Occipital lobe (tissue), 1 donor: ENCODE measurements at regions not wholly inside any gene's neighbourhood (a gene's known extent, or its start where the extent isn't known, plus 50 kb on each side); places are given as distances from the start of the nearest gene placed in this dataset.
"Not testable (repeated sequence)": the region's sequence is repeated elsewhere in the genome, so short reads cannot be mapped to it uniquely, and the experiment has no call there.

ENCODE experiments used
- DNase-seq: peaks from one replicate; lab custom pipeline; 2025; lab: John Stamatoyannopoulos, UW

DNA sequence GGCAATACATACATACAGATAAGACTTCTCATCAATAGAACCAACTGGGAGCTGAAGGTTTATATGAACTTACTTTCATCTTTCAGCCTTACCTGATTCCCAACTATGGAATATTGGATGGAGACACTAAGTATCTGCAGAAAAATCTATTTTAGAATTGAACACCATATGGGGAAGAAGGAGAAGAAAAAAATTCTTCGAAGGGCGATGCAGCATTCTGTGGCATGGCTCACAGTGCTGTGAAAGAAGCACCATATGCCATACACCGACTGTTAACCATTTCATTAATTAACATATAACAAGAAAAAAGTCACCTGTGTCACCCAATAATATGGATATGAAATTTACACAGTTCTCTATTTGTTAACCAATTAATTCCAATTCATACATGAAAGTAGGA is 1374.4 kb upstream of the MAP3K7 start:
- no peak for DNase-seq

DNA sequence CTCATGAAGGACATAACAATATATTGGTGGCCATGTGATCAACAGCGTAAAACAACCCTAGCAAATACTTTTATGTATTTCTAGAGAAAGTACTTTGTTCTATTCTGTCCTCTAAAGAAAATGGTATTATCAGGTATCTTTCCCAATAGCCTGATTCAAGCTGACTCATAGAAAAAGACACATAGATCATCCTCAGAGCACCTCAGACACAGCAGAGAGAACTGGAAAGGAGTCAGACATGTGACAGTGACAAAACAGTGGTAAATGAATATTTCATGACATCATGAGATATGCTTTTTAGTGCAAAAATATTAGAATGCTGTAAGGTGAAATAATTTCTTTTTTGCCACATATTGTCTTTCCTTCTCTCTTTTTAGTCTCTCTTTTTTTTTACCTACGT is 1355.0 kb upstream of the MAP3K7 start:
- DNase-seq = no peak

DNA sequence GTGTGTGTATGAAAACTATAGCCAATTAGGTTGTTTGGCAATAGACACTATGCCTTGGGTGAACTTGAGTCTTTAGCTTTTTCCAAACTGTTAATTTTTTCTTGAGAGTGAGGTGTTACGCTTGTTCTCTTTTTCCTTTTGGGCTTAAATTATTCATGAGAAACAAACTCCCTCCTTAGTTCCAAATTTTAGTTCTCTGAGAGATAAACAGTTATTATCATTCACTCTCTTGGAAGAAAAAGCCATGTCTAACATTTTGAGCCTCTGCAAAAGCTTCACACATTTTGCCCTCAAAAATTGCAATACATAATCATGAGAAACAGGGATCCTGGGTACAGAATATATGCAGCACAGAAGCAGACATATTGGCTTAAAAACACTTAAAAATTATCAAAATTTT is 1353.9 kb upstream of the MAP3K7 start:
- DNase-seq = no peak

DNA sequence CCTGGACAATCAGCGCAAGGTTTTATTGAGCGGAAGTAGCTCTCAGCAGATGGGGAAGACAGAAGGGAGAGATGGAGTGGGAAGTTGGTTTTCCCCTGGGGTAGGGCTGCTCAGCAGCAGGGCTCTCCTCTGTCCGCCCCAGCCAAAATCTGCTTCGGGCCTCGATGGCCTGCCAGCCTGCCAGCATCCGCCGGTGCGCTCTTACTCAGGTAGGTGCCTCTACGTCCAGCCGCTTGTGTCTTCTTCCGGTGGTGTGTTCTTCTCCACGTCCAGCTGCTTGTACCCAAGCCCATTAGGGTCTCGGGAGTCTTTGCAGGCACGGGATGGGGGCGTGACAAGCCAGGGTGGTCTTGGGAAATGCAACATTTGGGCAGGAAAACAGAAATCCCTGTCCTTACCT is 1340.0 kb upstream of the MAP3K7 start:
- no peak for DNase-seq

DNA sequence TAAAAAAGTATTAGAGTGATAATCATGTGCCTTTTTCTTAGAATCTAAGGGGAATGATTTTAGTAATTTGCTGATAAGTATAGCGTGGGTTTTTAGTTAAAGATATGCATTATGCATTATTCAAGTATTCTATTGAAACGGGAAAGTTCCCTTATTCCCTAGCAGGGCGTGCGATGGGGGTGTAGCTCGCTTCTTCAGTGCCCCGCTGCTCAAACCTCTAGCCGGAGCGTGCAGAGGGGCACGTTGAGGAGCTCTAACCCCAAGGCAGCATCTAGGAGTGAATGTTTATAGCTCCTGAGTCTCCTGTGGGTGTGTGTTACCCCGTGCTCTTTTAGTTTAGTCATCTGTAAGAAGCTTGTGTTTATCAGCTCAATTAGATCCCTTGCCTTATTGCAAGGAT is 1339.5 kb upstream of the MAP3K7 start:
- DNase-seq = no peak

DNA sequence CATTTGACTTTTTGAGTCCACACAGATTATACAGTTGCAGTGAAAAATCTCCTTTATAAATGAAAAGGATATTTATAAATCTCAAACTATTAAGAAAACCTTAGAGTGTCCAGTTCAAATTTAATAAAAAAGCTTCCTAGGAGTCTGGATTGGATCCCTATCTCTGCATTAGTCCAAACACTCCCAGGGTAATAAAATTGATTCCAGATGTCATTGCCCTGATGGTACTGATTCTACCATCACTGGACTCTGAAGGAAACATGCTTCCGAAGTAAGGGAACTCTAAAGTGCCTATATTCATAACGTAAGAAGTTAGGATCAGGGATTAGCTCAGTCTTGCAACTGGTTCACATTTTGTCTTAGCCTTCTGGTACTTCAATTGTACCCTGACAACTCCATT is 1325.1 kb upstream of the MAP3K7 start:
- DNase-seq = no peak

DNA sequence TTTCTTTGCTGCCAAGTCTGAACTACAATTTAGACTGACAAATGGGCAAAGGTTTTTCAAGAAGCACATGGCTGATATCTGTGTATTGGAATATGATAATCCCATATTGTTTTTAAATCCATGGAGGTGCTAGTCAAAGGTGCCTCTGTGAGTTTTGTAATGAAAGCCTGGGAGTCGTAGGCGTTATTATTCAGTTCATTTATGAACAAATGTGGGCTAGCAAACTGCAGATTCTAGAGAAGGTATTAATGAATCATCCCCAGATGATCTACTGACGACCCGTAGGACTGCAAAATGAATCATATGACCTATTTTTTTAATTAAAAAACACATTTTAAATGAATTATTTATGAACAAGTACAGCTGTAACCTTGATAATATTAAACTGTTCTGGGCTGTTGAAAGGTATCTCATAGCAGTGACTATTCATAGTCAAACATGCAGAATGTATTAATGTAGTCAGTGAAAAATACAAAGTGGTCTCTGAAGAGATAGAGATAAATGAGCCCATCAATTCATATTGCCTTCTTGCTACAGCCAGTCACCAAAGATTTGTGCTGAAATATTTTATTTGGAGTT is 1317.8 kb upstream of the MAP3K7 start:
- DNase-seq = no peak

DNA sequence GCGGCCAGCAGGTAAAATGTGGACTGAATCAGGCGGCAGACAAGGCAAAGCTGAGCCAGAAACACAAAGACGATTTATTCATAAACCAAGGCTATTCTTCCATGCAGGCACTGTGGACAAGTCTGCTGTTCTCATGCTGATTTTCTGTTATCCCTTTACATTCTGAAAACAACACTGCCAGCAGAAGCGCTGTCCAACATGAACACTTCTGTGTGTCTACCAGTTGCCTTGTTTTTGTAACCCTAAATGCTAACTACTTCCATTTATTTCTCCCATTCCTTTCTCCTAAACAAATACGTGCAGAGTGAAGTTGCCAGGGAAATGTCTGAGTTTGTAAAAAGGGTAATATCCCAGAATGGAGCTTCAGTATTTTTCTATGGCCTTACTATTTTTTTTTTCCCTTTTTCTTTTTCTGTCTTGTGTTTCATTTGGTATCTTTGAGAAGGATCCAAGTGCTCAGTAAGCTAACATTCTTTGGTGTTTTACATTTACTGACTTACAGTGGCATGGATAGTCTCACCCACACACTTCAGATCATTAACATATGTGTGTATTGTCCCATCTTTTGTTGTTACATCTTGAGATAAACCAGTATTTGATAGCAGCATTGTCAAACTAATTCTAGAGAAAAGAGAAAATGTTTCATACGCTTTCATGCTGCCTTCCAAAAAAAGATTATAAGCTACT is 1308.9 kb upstream of the MAP3K7 start:
- no peak for DNase-seq

DNA sequence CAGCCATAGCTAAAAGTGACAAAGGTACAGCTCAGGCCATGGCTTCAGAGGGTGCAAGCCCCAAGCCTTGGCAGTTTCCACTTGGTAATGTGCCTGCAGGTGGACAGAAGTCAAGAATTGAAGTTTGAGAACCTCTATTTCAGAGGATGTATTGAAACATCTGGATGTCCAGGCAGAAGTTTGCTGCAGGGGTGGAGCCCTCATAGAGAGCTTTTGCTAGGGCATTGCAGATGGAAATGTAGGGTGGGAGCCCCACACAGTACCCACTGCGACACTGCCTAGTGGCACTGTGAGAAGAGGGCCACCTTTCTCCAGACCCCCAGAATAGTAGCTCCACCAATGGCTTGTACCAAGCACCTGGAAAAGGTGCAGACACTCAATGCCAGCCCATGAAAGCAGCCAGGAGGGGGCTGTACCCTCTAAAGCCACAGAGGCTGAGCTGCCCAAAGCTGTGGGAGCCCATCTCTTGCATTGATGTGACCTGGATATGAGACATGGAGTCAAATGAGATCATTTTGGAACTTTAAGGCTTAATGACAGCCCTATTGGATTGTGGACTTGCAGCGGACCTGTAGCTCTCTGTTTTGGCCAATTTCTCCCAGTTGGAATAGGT is 1299.4 kb upstream of the MAP3K7 start:
- DNase-seq = no peak

DNA sequence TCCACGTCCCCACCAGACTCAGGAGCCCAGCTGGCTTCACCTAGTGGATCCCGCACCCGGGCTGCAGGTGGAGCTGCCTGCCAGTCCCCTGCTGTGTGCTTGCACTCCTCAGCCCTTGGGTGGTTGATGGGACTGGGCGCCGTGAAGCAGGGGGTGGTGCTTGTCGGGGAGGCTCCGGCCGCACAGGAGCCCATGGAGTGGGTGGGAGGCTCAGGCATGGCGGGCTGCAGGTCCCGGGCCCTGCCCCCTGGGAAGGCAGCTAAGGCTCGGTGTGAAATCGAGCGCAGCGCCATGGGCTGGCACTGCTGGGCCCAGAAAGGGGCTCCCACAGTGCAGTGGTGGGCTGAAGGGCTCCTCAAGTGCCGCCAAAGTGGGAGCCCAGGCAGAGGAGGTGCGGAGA is 1294.9 kb upstream of the MAP3K7 start:
- DNase-seq = not testable (repeated sequence)

DNA sequence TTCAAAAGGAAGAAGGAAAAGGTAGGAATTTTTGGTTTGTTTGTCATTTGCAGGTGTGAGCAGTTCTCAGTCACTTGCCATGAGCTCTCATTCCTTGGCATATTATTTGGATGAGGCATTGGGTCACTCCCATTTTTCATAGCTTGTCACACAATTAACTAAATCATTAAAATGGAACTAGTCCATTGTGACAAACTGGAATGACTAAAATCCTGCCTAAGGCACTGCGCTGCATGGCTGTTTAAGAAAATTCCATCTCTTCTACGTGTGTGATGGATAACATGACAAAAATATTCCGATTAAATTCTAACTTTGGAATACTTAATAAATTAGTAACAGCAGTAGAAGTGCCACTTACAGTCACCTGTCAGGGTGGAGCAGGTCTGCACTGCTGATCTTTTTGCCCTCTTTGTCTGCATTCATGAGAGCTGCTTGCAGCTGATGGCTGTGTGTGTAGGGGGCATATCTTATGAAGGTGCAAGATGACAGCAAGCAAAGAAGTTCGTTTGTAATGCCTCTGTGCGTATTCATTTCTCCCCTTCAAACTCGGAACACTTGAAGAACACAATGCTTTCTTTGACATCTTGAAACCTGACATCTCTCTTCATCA is 1292.6 kb upstream of the MAP3K7 start:
- DNase-seq = no peak

DNA sequence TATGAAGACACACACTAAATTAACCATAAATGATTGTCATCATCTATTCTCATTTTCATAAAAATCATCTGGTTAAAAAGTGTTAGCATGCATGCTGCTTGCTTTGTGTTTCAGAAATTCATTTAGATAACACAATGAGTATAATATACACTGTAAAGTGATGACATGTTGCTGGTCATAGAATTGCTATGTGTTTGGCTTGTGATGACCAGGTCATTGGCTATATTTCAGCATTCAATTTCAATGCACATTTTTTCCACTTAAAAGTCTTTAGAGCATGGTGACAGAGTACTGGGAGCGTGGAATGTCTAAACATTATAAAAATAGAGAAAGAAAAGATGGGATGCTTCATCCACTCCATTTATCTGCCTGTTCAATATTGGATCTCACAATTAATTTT is 1291.1 kb upstream of the MAP3K7 start:
- DNase-seq = no peak

DNA sequence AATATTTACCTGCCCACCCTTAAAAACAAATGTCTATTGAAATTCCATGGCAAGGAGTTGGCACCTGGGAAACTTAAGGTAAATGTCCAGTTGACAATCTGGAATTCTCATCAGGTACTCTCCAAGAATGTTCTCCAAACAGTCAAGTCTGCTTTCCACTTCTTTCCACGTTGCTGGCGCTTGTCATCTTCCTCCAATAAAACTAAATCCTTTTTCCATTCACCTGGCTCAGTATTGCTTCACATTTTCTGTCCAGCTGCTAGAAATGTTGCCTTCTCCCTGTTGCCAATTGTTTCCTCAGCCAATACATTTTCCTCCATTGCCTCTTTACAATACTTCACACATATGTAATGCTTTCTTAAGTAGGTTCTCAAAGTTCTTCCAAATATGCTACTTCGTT is 1288.1 kb upstream of the MAP3K7 start:
- no peak for DNase-seq

DNA sequence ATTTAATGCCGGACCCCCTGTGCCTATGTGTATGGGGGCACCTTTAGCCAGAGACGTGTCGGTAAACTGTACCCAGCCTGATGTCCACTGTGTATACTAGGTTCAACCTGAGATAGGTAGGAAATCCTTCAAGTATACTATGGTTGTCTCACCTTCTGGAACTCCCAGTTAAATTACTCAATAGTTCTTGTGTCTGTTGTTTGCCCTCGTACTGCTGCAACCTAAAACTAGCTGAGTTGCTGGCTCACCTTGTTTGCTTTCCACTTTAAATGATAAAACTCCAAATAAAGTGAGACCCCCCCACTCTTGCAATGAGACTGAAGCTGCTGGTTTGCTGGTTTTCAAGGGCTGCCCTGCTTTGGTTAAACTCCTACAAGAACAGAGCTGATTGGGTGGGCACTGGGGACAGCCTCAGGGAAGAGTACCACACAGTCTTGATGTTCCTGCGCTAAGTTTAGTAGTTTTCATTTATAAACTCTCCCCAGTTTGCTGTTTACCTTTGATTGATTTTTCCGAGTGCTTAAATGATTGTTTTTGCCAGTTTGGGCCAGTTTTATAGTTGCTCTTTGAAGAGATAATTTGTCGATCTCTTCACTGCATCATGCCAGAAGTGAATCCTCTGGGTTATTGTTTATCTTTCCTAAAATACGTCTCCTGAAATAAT is 1281.8 kb upstream of the MAP3K7 start:
- DNase-seq = no peak

DNA sequence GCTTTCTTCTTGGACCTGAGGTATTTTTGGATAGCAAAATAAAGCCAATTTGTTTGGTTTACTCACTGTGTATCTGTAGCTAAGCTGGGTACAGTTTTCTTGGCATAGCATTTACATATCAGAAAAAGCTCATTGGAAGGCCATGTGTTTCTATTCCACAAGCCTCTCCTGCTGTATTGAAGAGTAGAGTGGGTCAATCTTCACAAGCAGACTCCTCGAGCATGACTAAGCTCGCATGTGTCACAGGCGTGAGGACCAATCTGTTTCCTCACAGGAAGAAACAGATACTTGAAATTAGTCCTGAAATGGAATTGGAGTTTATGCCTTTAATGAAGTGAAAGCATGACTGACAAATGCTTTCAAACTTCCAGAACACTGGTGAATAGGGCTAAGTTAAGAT is 1279.0 kb upstream of the MAP3K7 start:
- DNase-seq = no peak

DNA sequence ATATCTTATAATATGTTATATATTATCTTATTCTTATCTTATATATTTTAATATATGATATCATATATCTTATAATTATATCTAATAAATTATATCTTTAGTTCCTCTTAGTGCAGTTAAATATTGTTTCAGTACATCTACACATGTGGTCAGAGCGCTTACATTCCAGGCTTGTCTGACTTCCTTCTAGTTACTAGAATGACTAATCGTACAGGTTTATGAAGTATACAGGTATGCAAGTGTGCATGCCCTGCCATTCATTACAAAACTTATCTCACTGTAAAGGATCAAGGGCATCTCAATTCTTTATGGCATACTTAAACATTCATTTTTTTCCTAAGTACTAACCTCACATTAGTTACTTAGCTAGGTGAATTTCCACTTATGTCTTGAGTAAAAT is 1278.0 kb upstream of the MAP3K7 start:
- no peak for DNase-seq

DNA sequence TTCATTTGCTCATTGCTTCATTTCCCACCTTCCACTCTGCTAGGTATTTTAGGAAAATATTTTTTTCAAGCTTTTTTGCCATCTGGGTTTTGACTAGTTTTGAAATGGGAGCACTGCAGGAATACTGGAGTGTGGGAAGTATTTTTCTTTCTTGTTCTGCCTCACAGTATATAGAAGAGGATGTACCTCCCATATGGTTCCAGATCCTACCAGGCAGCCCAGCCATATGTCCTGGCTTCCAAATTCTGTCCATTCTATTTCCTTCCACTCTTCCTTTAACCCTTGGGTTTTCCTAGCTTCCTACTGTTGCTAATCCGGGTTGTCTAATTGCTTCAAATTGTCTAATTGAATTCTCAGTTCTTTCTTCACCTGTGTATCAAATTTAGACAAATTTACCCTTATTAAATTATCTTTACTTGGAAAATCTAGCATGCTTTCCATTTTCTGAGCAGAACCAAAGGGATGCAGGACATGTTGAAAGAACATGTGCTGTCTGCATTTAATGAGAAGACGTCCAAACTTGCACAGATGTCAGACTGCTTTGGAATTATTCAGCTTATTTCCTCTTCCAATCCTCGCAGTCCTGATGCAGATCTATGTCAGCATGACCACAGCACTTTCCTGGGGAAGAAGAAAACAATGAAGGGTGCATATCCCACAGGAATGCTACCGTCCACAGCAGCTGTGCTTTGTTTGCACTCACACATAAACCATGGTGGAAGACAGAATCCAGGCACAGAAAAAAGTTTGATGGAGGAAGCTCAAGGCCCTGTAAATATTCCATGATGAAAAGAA is 1273.9 kb upstream of the MAP3K7 start:
- no peak for DNase-seq

DNA sequence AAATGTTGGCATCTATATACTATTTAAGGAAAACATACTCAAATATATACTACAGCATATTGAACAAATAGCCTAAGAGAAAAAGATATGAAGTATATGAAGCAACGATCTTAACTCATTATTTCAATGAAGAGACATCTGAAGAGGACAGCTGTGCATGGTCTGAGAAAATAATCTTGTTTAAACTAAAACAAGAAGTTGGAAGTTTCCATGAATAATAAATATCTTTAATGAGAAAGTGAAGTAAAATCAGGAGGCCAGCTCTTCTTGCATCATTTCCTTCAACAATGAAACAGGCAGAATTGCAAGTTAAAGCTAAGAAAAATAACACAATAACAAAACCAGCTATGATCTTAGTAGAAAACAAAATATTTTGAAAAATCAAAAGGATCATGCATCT is 1265.4 kb upstream of the MAP3K7 start:
- DNase-seq = no peak

DNA sequence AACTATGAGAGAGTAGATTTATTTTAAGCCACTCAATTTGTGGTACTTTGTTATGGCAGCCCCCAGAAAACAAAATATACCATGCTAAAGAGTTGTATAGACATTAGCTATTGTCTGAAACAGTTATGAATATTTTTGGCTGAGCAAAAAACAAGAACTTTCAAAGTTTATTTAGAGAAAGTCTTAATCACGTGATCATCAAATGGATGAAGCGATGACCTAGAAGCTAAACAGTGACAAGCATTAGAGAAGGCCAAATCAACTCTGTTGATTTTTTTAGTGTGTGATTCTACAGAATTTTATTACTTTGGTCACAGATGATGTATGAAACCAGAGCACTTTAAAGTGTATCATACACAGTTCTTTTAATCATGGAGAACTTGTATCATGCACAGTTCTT is 1247.9 kb upstream of the MAP3K7 start:
- no peak for DNase-seq

DNA sequence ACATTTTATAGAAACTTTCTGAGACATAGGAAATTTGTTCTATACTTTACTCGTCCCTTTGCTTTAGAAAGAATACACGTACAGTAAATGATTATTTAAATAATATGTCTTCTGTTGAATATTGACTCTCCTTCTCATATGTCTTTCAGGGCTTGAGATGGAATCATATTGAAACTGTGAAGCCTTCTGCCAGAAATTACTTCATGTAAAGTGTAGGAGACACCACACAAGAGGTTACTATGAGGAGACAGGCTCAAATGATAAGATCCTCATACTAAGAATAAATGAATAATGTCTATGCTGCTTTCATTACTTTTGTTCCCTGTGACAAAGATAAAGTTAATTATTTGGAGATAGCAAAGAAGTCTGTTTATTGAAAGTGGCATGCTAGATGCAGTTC is 1240.3 kb upstream of the MAP3K7 start:
- DNase-seq = no peak

DNA sequence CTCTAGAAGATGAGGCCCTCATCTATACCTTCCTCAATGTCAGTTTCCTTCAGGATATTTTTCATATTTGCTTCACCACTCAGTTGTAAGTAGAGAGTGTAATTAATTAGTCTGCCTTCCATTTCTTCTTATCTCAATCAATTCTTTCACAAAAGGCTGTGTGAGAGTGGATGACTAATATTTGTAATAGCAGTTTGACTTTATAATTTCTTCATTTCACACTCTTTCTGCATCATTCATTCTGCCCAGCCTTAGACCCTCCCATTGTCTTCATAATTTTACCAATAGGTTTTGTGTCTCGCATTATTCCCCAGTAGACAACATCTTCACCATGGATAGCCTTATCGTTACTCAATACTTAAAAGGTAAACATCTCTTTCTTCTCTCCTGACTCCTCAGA is 1239.3 kb upstream of the MAP3K7 start:
- no peak for DNase-seq

DNA sequence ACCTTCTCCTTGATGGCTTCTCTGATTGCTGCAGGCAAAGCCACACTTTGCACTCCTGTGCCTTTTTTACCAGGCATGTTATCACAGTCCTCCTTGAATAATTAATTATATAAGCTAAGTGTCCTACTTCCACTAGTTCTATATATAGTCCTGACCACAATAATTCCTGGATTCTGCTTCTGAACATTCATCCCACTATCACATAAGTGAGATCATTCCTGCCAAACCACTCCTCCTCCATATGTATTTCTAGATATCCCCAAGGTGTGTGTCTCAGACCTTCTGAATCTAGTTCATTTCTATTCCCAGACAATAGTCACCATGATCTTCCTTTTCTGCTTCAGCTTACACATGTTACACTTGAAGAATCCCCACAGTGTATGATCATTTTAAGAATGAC is 1237.5 kb upstream of the MAP3K7 start:
- DNase-seq = no peak
